ENCODE measurements at regions not wholly inside any gene's neighbourhood (a gene's known extent, or its start where the extent isn't known, plus 50 kb on each side); places are given as distances from the start of the nearest gene placed in this dataset.

- no peaks in the 10 kb centered on the region for H3K27me3 ChIP-seq (ENCODE audit: control insufficient read depth, insufficient read depth, low read length)
- no peak overlapping the region for H4K5ac ChIP-seq (ENCODE audit: low read depth, low read length)
- H3K9ac ChIP-seq (ENCODE audit: low read depth, low read length): no peak overlapping the region
- no peak overlapping the region for H2BK20ac ChIP-seq (ENCODE audit: low read depth, low read length)
- no peaks in the 10 kb centered on the region for H4K20me1 ChIP-seq (ENCODE audit: insufficient read depth, low read length)
- dilution Hi-C loops (cut with HindIII; ENCODE audit: low sequenced_read_pairs, unreplicated experiment): no loop called here
- H3K9me3 ChIP-seq (ENCODE audit: control insufficient read depth, insufficient read depth, low read length): peaks cover 18% of the 10 kb centered on the region
- no peak overlapping the region for H2AFZ ChIP-seq (replicated peaks; ENCODE audit: low read length, poor library complexity)
- H3K4me3 ChIP-seq (ENCODE audit: insufficient read depth, low read depth, low read length): no peak overlapping the region
- no peaks in the 10 kb centered on the region for H3K4me1 ChIP-seq (ENCODE audit: control insufficient read depth, insufficient read depth, low read length)
- H2BK15ac ChIP-seq (ENCODE audit: low read depth, low read length): no peak overlapping the region
- no peaks in the 10 kb centered on the region for H3K9me1 ChIP-seq (ENCODE audit: insufficient read depth, low read length)
- no peak overlapping the region for H2AK9ac ChIP-seq (replicated peaks; ENCODE audit: low read depth, low read length, poor library complexity)
- no peak overlapping the region for H2AK5ac ChIP-seq (ENCODE audit: low read depth, low read length)
- H3K36me3 ChIP-seq (ENCODE audit: control insufficient read depth, insufficient read depth, low read length): no peaks in the 10 kb centered on the region
- no peak for TF ChIP-seq RFX5 (IDR thresholded peaks at IDR 0.05; ENCODE audit: low read depth, low read length)
- no peak overlapping the region for H2BK120ac ChIP-seq (ENCODE audit: low read depth, low read length)
- no peaks in the 10 kb centered on the region for H3K79me1 ChIP-seq (ENCODE audit: low read depth in 1 of 2, low read length in 2 of 2)
- H4K8ac ChIP-seq (ENCODE audit: low read depth in 2 of 2, low read length in 2 of 2): no peak overlapping the region
- CTCF ChIA-PET: no interaction called here
- intact Hi-C loops (cut with micrococcal nuclease): no loop called here
- in situ Hi-C loops (cut with MboI; ENCODE audit: low sequenced_read_pairs): no loop called here
- H3K4me2 ChIP-seq (ENCODE audit: low read depth, low read length): no peak overlapping the region
- H3K4ac ChIP-seq (ENCODE audit: low read depth, low read length): no peak overlapping the region
- BruUV-seq (replicated peaks): no TSS peak
- ATAC-seq (ENCODE audit: low read depth) (no peak), DNase-seq (no peak)
- no CpG with 5 or more reads among the region's 3 CpGs for WGBS, 2 experiments (ENCODE audit: extremely low coverage in 2 of 2, insufficient read length in 1 of 2)
- POLR2A ChIA-PET (ENCODE audit: unreplicated experiment): no interaction called here
- no peak overlapping the region for H3K27ac ChIP-seq (ENCODE audit: insufficient read depth, low read length)
- no peak overlapping the region for H3K56ac ChIP-seq (ENCODE audit: extremely low read depth, insufficient read depth, low read length)
- H3K18ac ChIP-seq (ENCODE audit: low read depth, low read length): no peak overlapping the region
- H2BK5ac ChIP-seq (ENCODE audit: low read depth, low read length, poor library complexity, severe bottlenecking): no peak overlapping the region
- no peak overlapping the region for H4K91ac ChIP-seq (ENCODE audit: insufficient read depth, low read depth, low read length)
- H3K14ac ChIP-seq (replicated peaks; ENCODE audit: low read depth, low read length): no peak overlapping the region
- H3K23ac ChIP-seq (ENCODE audit: low read depth, low read length): no peak overlapping the region
Observed at GRCh38 chr7:69060516-69060915, 537.8 kb upstream of the AUTS2 start.

Data from IMR-90 (cell line).